A673 (cell line): ENCODE measurements at regions not wholly inside any gene's neighbourhood (a gene's known extent, or its start where the extent isn't known, plus 50 kb on each side); places are given as distances from the start of the nearest gene placed in this dataset.

Source experiments
- BruUV-seq: library from RNA; stranded (reverse); fragments of 400-500 nt; replicated peaks from 2 replicates; lab custom pipeline; 2021; lab: Mats Ljungman, UMichigan
- CTCF ChIA-PET: fragments of 300-600 bp; sonication (Branson Sonifier 250); formaldehyde crosslinking; loops from one replicate; lab custom pipeline; 2022; ENCODE audit warnings: antibody characterized with exemption; lab: Charles Lee
- POLR2A ChIA-PET: fragments of 300-600 bp; sonication (Branson Sonifier 250); formaldehyde crosslinking; loops from one replicate; lab custom pipeline; 2022; ENCODE audit warnings: antibody characterized with exemption; ENCODE audit not compliant: low non-redundant PET; lab: Charles Lee
- DNase-seq: peaks from one replicate; pipeline ENCODE4 v3.0.0-alpha.2; 2015; ENCODE audit warnings: low spot score
- H3K27ac ChIP-seq: fragments of 200-600 bp; sonication (generic); 2 replicates; pipeline ENCODE4 v1.5.1; 2016; ENCODE audit warnings: mixed run types, low read depth, mild to moderate bottlenecking, mixed read lengths, antibody characterized with exemption, low read length; ENCODE audit not compliant: poor library complexity, severe bottlenecking
- H3K27me3 ChIP-seq: fragments of 200-600 bp; sonication (generic); replicated peaks from 2 replicates; pipeline ENCODE4 v1.6.1; 2017; ENCODE audit warnings: mixed run types, low read depth, mild to moderate bottlenecking, mixed read lengths, antibody characterized with exemption, low read length; ENCODE audit not compliant: insufficient read depth, poor library complexity
- H3K36me3 ChIP-seq: fragments of 200-600 bp; sonication (generic); 2 replicates; pipeline ENCODE4 v1.6.1; 2016; ENCODE audit warnings: mixed run types, mild to moderate bottlenecking, mixed read lengths, antibody characterized with exemption, low read length; ENCODE audit not compliant: insufficient read depth, poor library complexity, severe bottlenecking
- H3K4me1 ChIP-seq: fragments of 200-600 bp; sonication (generic); 2 replicates; pipeline ENCODE4 v1.6.1; 2017; ENCODE audit warnings: mixed run types, mild to moderate bottlenecking, mixed read lengths, antibody characterized with exemption, low read length; ENCODE audit not compliant: insufficient read depth, poor library complexity, severe bottlenecking
- H3K4me3 ChIP-seq: fragments of 200-600 bp; sonication (generic); 2 replicates; pipeline ENCODE4 v1.5.1; 2016; ENCODE audit warnings: low read depth, mixed run types, mild to moderate bottlenecking, mixed read lengths, low read length; ENCODE audit not compliant: poor library complexity, severe bottlenecking
- H3K9me3 ChIP-seq: fragments of 200-600 bp; sonication (generic); 2 replicates; pipeline ENCODE4 v1.6.1; 2016; ENCODE audit warnings: mixed run types, low read depth, mild to moderate bottlenecking, mixed read lengths, antibody characterized with exemption, low read length; ENCODE audit not compliant: poor library complexity, severe bottlenecking
- EZH2 ChIP-seq: fragments of 200-600 bp; sonication (generic); IDR thresholded peaks from 2 replicates; pipeline ENCODE4 v1.6.1; 2017; ENCODE audit warnings: borderline replicate concordance, low read depth, mild to moderate bottlenecking, mixed read lengths, antibody characterized with exemption, low read length; ENCODE audit not compliant: poor library complexity, severe bottlenecking
- intact Hi-C: fragments of 100-400 bp; cut with micrococcal nuclease; formaldehyde crosslinking; loops from one replicate; pipeline ENCODE4 v1.10.0; 2022; ENCODE audit not compliant: unreplicated experiment
- TF ChIP-seq, protein P1 (sequence below): fragments of 300-800, 200-600 bp; sonication (generic); conservative IDR thresholded peaks from 2 replicates; pipeline ENCODE4 v1.5.1; 2017; ENCODE audit warnings: low read depth, mild to moderate bottlenecking, antibody characterized with exemption, low read length, moderate library complexity, mixed read lengths

DNA sequence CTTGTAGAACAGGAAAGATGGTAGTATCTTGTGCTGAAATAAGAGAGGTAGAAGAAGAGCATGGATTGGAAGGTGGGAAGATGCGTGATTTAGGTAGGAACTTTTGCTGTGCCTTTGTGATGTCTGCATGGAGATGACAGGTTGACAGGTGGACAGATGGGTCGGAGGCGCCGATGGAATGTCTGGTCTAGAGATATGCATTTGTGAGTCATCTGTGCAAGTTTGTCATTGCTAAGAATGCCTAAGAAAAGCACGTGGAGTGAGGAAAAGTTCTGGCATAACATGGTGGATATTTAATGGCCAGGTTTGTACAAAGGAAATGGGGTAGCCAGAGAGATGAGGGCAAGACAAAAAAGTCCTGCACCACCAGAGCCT lies 76.0 kb upstream of the ARMC3 start:
- H3K27ac ChIP-seq = no peak overlapping the region
- no TSS peak for BruUV-seq
- no peak for TF ChIP-seq EZH2
- TF ChIP-seq, protein P1, sequence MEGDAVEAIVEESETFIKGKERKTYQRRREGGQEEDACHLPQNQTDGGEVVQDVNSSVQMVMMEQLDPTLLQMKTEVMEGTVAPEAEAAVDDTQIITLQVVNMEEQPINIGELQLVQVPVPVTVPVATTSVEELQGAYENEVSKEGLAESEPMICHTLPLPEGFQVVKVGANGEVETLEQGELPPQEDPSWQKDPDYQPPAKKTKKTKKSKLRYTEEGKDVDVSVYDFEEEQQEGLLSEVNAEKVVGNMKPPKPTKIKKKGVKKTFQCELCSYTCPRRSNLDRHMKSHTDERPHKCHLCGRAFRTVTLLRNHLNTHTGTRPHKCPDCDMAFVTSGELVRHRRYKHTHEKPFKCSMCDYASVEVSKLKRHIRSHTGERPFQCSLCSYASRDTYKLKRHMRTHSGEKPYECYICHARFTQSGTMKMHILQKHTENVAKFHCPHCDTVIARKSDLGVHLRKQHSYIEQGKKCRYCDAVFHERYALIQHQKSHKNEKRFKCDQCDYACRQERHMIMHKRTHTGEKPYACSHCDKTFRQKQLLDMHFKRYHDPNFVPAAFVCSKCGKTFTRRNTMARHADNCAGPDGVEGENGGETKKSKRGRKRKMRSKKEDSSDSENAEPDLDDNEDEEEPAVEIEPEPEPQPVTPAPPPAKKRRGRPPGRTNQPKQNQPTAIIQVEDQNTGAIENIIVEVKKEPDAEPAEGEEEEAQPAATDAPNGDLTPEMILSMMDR = no peak
- H3K36me3 ChIP-seq = no peaks in the 10 kb centered on the region
- CTCF ChIA-PET = no interaction called here
- H3K4me1 ChIP-seq = no peaks in the 10 kb centered on the region
- H3K4me3 ChIP-seq = no peak overlapping the region
- no peaks in the 10 kb centered on the region for H3K9me3 ChIP-seq
- POLR2A ChIA-PET = no interaction called here
- H3K27me3 ChIP-seq = no peaks in the 10 kb centered on the region
- intact Hi-C loops = no loop called here
- no peak for DNase-seq

GRCh38 chr10:22850541-22850940 lies 77.3 kb upstream of the ARMC3 start:
- ChIA-PET POLR2A (no interaction called here), CTCF (no interaction called here)
- Histone ChIP-seq H3K9me3 (no peaks in the 10 kb centered on the region), H3K4me1 (no peaks in the 10 kb centered on the region), H3K4me3 (no peak overlapping the region), H3K36me3 (no peaks in the 10 kb centered on the region), H3K27me3 (no peaks in the 10 kb centered on the region), H3K27ac (no peak overlapping the region)
- no TSS peak for BruUV-seq
- intact Hi-C loops = no loop called here
- no peak for DNase-seq
- no peak for TF ChIP-seq EZH2
- TF ChIP-seq, protein P1 = no peak

DNA sequence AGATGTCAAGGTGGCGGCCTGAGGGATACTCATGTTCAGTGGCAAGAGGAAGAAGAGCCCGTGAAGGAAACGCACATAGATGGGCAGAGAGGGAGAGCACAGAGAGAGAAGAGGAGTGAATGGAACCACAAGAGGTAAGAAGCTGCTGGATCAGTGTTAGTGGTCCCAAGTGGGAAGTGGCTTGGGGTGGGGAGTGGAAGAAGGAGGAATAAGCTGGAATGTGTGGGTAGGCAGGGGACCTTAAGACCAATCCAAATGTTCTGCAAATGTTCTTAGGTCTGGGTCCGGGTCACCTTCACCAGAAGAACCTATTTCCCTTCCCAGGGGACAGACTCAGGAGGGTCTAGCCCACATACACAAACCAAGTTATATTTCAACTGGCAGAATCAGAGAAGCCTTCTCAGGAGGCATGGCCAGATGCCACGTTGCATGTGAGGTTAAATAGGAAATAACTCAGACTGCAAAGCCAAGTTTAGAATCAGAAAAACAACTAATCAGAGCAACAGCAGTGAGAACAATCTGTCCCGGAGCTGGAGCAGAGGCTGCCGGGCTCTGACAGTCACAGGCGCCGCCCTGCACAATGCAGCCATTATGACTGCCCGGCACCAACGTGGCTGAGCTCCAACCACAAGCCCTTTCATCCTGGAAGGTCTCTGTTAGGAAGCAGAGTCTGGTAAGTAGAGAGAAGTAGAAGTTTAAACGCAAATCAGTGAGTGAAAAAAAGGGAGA lies 78.6 kb upstream of the ARMC3 start:
- no peak overlapping the region for H3K4me3 ChIP-seq
- no TSS peak for BruUV-seq
- H3K27me3 ChIP-seq = peaks cover 3% of the 10 kb centered on the region
- H3K27ac ChIP-seq = no peak overlapping the region
- TF ChIP-seq, protein P1 = no peak
- TF ChIP-seq EZH2 = no peak
- POLR2A ChIA-PET = no interaction called here
- DNase-seq = no peak
- H3K9me3 ChIP-seq = no peaks in the 10 kb centered on the region
- CTCF ChIA-PET = no interaction called here
- H3K4me1 ChIP-seq = no peaks in the 10 kb centered on the region
- intact Hi-C loops = no loop called here
- no peaks in the 10 kb centered on the region for H3K36me3 ChIP-seq
